ENCODE measurements at regions not wholly inside any gene's neighbourhood (a gene's known extent, or its start where the extent isn't known, plus 50 kb on each side); places are given as distances from the start of the nearest gene placed in this dataset.

- Mint-ChIP-seq H3K36me3 (ENCODE audit: low read depth) (peaks cover 2% of the 10 kb centered on the region), H3K4me1 (ENCODE audit: low read depth) (peaks cover 8% of the 10 kb centered on the region), H3K9me3 (ENCODE audit: low read depth) (no peaks in the 10 kb centered on the region), H3K4me3 (ENCODE audit: unreplicated experiment) (no peak overlapping the region), H3K27me3 (ENCODE audit: low read depth) (no peaks in the 10 kb centered on the region), H3K27ac (ENCODE audit: unreplicated experiment) (no peak overlapping the region)
- no peak for DNase-seq (ENCODE audit: low spot score)
- no peak for TF ChIP-seq CTCF (IDR thresholded peaks at IDR 0.05)
Measured at GRCh38 chr18:2451556-2451955, 119.7 kb downstream of the METTL4 start.

GRCh38 chr18:2459886-2460285 is 111.4 kb downstream of the METTL4 start:
- Mint-ChIP-seq H3K27me3 (ENCODE audit: low read depth) (no peaks in the 10 kb centered on the region), H3K36me3 (ENCODE audit: low read depth) (peaks cover 6% of the 10 kb centered on the region), H3K9me3 (ENCODE audit: low read depth) (peaks cover 15% of the 10 kb centered on the region), H3K4me3 (ENCODE audit: unreplicated experiment) (no peak overlapping the region), H3K4me1 (ENCODE audit: low read depth) (no peaks in the 10 kb centered on the region), H3K27ac (ENCODE audit: unreplicated experiment) (no peak overlapping the region)
- DNase-seq (ENCODE audit: low spot score), result no peak
- no peak for TF ChIP-seq CTCF (IDR thresholded peaks at IDR 0.05)

GRCh38 chr18:2466978-2467377 is 104.3 kb downstream of the METTL4 start:
- H3K4me1 Mint-ChIP-seq (ENCODE audit: low read depth), result no peaks in the 10 kb centered on the region
- peaks cover 4% of the 10 kb centered on the region for H3K27me3 Mint-ChIP-seq (ENCODE audit: low read depth)
- no peak overlapping the region for H3K4me3 Mint-ChIP-seq (ENCODE audit: unreplicated experiment)
- DNase-seq (ENCODE audit: low spot score), result no peak
- peaks cover 2% of the 10 kb centered on the region for H3K36me3 Mint-ChIP-seq (ENCODE audit: low read depth)
- H3K27ac Mint-ChIP-seq (ENCODE audit: unreplicated experiment), result no peak overlapping the region
- H3K9me3 Mint-ChIP-seq (ENCODE audit: low read depth), result peaks cover 7% of the 10 kb centered on the region
- no peak for TF ChIP-seq CTCF (IDR thresholded peaks at IDR 0.05)

- peaks cover 2% of the 10 kb centered on the region for H3K36me3 Mint-ChIP-seq (ENCODE audit: low read depth)
- no peak for TF ChIP-seq CTCF (IDR thresholded peaks at IDR 0.05)
- no peak overlapping the region for H3K27ac Mint-ChIP-seq (ENCODE audit: unreplicated experiment)
- no peaks in the 10 kb centered on the region for H3K4me1 Mint-ChIP-seq (ENCODE audit: low read depth)
- no peak overlapping the region for H3K4me3 Mint-ChIP-seq (ENCODE audit: unreplicated experiment)
- peaks cover 4% of the 10 kb centered on the region for H3K27me3 Mint-ChIP-seq (ENCODE audit: low read depth)
- peaks cover 7% of the 10 kb centered on the region for H3K9me3 Mint-ChIP-seq (ENCODE audit: low read depth)
- DNase-seq (ENCODE audit: low spot score), result no peak
Measured at GRCh38 chr18:2468051-2468450, 103.3 kb downstream of the METTL4 start.

GRCh38 chr18:2471523-2471922 is 99.8 kb downstream of the METTL4 start:
- Mint-ChIP-seq H3K27me3 (ENCODE audit: low read depth) (peaks cover 5% of the 10 kb centered on the region), H3K36me3 (ENCODE audit: low read depth) (no peaks in the 10 kb centered on the region), H3K9me3 (ENCODE audit: low read depth) (peaks cover 7% of the 10 kb centered on the region), H3K27ac (ENCODE audit: unreplicated experiment) (no peak overlapping the region), H3K4me1 (ENCODE audit: low read depth) (no peaks in the 10 kb centered on the region), H3K4me3 (ENCODE audit: unreplicated experiment) (no peak overlapping the region)
- TF ChIP-seq CTCF (IDR thresholded peaks at IDR 0.05), result peak; percentile 12
- DNase-seq (ENCODE audit: low spot score), result no peak
